Transverse colon (tissue), 4 donors: ENCODE measurements at regions not wholly inside any gene's neighbourhood (a gene's known extent, or its start where the extent isn't known, plus 50 kb on each side); places are given as distances from the start of the nearest gene placed in this dataset.

Source experiments
- DNase-seq: peaks from one replicate; pipeline ENCODE4 v3.0.0-alpha.2; 2019
- H3K27ac ChIP-seq, 4 donors: fragments of 200-600 bp; sonication (generic); 2 replicates each; pipeline ENCODE4 v1.5.1; 2016 to 2018; ENCODE audit warnings: inconsistent platforms in 4 of 4
- H3K27me3 ChIP-seq: fragments of 200-600 bp; sonication (generic); 2 replicates; pipeline ENCODE4 v1.5.1; 2017; ENCODE audit warnings: inconsistent platforms
- H3K36me3 ChIP-seq, 4 donors: fragments of 200-600 bp; sonication (generic); 2 replicates each; pipeline ENCODE4 v1.5.1; 2017 to 2019; ENCODE audit warnings: inconsistent platforms in 4 of 4
- H3K4me1 ChIP-seq, 4 donors: fragments of 200-600 bp; sonication (generic); 2 replicates each; pipeline ENCODE4 v1.5.1; 2017 to 2020; ENCODE audit warnings: inconsistent platforms in 4 of 4
- H3K4me3 ChIP-seq, 4 donors: fragments of 200-600 bp; sonication (generic); 1 replicate in 1 of 4; 2 replicates in 3 of 4; pipeline versions ENCODE4 v1.5.1 to v1.6.1; 2017 to 2019; ENCODE audit warnings: inconsistent platforms in 4 of 4
- H3K9me3 ChIP-seq, 2 donors: fragments of 200-600 bp; sonication (generic); 2 replicates each; pipeline ENCODE4 v1.5.1; 2017 to 2019; ENCODE audit warnings: inconsistent platforms in 2 of 2
- EP300 ChIP-seq: sonication (generic); formaldehyde crosslinking; IDR thresholded peaks from one replicate; pipeline ENCODE4 v1.6.1; 2017; ENCODE audit warnings: antibody characterized with exemption, low read depth
- POLR2A ChIP-seq: fragments of 450-650 bp; IDR thresholded peaks from one replicate; pipeline ENCODE4 v1.6.1; 2016; ENCODE audit warnings: antibody characterized with exemption, mild to moderate bottlenecking, moderate library complexity
- POLR2AphosphoS5 ChIP-seq, 3 donors: sonication (generic); formaldehyde crosslinking; IDR thresholded peaks; one replicate each; pipeline ENCODE4 v1.6.1; 2016; ENCODE audit warnings: antibody characterized with exemption in 3 of 3
- WGBS, 2 donors: methylation state at CpG; one replicate each; pipeline ENCODE4 v1.1.5; 2018; ENCODE audit warnings: low coverage in 1 of 2; 5-methylcytosine and 5-hydroxymethylcytosine counted together
- in situ Hi-C, 4 donors: fragments of 200-750 bp; cut with MboI; loops; one replicate each; pipeline versions ENCODE4 v1.15.0 to v1.15.1; 2017; ENCODE audit warnings: low sequenced_read_pairs in 3 of 4, low pct_ligation_motif_present in 1 of 4, low pct_unique_long_range_greater_than_20kb in 1 of 4
- intact Hi-C: fragments of 100-400 bp; cut with DNase I; formaldehyde crosslinking; loops from one replicate; pipeline ENCODE4 v1.15.1; 2023; ENCODE audit warnings: low total_unique reads
- TF ChIP-seq, protein P1 (sequence below), 5 experiments: fragments of 200-600 bp in 3 of 5; fragments of 450-650 bp in 2 of 5; sonication (generic) in 3 of 5; IDR thresholded peaks; 1 replicate in 2 of 5; 2 replicates in 3 of 5; pipeline ENCODE4 v1.5.1; 2016 to 2017; ENCODE audit warnings: antibody characterized with exemption in 5 of 5, inconsistent platforms in 3 of 5, mild to moderate bottlenecking in 2 of 5, moderate library complexity in 1 of 5

GRCh38 chr15:47027322-47027946 lies 689.9 kb upstream of the SEMA6D start:
- H3K27ac ChIP-seq: no peak overlapping the region
- H3K27me3 ChIP-seq: no peaks in the 10 kb centered on the region
- WGBS, 2 donors: 68% methylated on average over 5 of the region's 5 CpGs; no CpG with 5 or more reads in 1 of the 2 donors
- in situ Hi-C loops (loop anchor here in 1 of 4 donors (25.0 kb wide), 1 partner anchor 715 kb away; no protein-coding TSS in a partner anchor), intact Hi-C loops (no loop called here)
- H3K4me3 ChIP-seq: no peak overlapping the region
- no peaks in the 10 kb centered on the region for H3K9me3 ChIP-seq
- H3K36me3 ChIP-seq: no peaks in the 10 kb centered on the region
- no peak for TF ChIP-seq POLR2A
- TF ChIP-seq EP300: no peak
- TF ChIP-seq POLR2AphosphoS5 (IDR thresholded peaks at IDR 0.05): no peak
- TF ChIP-seq, protein P1, sequence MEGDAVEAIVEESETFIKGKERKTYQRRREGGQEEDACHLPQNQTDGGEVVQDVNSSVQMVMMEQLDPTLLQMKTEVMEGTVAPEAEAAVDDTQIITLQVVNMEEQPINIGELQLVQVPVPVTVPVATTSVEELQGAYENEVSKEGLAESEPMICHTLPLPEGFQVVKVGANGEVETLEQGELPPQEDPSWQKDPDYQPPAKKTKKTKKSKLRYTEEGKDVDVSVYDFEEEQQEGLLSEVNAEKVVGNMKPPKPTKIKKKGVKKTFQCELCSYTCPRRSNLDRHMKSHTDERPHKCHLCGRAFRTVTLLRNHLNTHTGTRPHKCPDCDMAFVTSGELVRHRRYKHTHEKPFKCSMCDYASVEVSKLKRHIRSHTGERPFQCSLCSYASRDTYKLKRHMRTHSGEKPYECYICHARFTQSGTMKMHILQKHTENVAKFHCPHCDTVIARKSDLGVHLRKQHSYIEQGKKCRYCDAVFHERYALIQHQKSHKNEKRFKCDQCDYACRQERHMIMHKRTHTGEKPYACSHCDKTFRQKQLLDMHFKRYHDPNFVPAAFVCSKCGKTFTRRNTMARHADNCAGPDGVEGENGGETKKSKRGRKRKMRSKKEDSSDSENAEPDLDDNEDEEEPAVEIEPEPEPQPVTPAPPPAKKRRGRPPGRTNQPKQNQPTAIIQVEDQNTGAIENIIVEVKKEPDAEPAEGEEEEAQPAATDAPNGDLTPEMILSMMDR (IDR thresholded peaks at IDR 0.05): no peak
- H3K4me1 ChIP-seq: no peaks in the 10 kb centered on the region
- DNase-seq: no peak

DNA sequence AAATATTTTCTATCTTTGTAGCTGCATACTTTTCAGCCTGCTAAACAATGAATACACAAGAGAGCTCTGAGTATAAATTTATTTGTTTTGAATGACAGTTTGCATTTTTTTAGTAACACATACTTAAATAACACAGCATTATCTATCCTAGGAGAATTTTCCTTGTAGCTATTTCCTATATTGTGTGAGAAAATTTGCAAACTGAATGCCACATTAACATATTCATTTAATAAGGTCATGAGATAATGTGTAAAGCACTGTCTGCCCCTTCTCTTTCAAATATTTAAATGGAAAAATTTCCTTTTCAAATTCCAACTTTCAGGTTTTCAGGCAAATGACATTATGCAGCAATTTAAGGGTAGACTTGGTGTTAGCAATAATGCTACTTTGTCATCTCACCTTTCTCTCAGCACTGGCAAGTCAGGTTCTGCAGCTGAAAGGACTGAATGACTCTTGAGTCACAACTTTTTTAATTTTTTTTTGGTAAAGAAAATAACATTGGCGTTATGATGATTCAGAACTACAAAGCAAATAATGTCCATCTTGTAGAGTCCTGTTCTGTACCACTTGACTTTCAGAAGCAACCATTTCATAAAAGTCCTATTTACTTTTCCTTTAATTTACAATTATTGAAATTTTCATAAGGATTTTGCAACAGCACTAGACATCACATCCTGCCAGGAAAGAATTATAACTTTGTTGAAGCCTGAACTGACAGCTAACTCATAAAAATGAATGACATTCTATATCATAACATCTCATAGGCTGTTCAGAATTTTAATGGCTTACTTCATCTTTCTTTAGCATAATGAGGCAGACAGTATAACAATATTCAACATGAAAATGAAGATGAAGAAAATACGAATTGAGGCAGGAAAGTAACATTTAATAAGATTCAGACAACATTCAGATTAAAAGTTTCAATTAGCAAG lies 681.6 kb upstream of the SEMA6D start:
- intact Hi-C loops: loop anchor here (5.0 kb wide), 1 partner anchor 782 kb away; no protein-coding TSS in a partner anchor
- Histone ChIP-seq H3K9me3 (no peaks in the 10 kb centered on the region), H3K4me1 (no peaks in the 10 kb centered on the region), H3K27ac (no peak overlapping the region), H3K4me3 (no peak overlapping the region), H3K36me3 (no peaks in the 10 kb centered on the region), H3K27me3 (no peaks in the 10 kb centered on the region)
- TF ChIP-seq POLR2A (no peak), EP300 (no peak), POLR2AphosphoS5 (IDR thresholded peaks at IDR 0.05) (no peak)
- TF ChIP-seq, protein P1 (IDR thresholded peaks at IDR 0.05): no peak
- in situ Hi-C loops: loop anchor here in 1 of 4 donors (25.0 kb wide), 1 partner anchor 723 kb away; no protein-coding TSS in a partner anchor
- WGBS, 2 donors: 50 to 65% methylated on average over 2 of the region's 2 CpGs
- DNase-seq: no peak

- TF ChIP-seq POLR2AphosphoS5 (IDR thresholded peaks at IDR 0.05): no peak
- TF ChIP-seq EP300: no peak
- TF ChIP-seq, protein P1 (IDR thresholded peaks at IDR 0.05): no peak
- no peak for TF ChIP-seq POLR2A
- Histone ChIP-seq H3K9me3 (no peaks in the 10 kb centered on the region), H3K27me3 (no peaks in the 10 kb centered on the region), H3K36me3 (no peaks in the 10 kb centered on the region), H3K4me3 (no peak overlapping the region), H3K27ac (no peak overlapping the region), H3K4me1 (no peaks in the 10 kb centered on the region)
- no peak for DNase-seq
- intact Hi-C loops (loop anchor here (5.0 kb wide), 1 partner anchor 780 kb away; no protein-coding TSS in a partner anchor), in situ Hi-C loops (loop anchor here in 1 of 4 donors (25.0 kb wide), 1 partner anchor 725 kb away; no protein-coding TSS in a partner anchor)
- WGBS, 2 donors: 20 to 28% methylated on average over 1 of the region's 1 CpG
Observed at GRCh38 chr15:47037003-47037402, 680.3 kb upstream of the SEMA6D start.

DNA sequence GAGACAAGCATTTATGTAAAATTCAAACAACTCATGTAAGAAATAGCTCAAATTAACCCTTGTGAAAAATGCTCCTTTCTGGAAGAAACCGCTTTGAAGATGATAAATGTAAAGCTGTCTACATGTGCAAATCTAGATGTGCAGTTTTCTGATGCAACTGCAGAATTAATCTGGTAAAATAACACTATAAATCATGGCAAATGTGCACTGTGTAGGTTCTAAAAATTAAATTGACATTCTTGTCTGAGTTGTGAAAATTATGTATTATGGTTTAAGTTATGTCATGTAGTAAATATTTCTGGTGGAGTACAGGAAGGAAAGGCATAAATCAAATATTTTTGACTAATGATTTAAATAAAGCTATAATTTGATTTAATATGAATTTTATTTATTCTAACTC lies 678.1 kb upstream of the SEMA6D start:
- Histone ChIP-seq H3K27ac (no peak overlapping the region), H3K4me3 (no peak overlapping the region), H3K27me3 (no peaks in the 10 kb centered on the region), H3K4me1 (no peaks in the 10 kb centered on the region), H3K36me3 (no peaks in the 10 kb centered on the region), H3K9me3 (no peaks in the 10 kb centered on the region)
- intact Hi-C loops (loop anchor here (5.0 kb wide), 1 partner anchor 778 kb away; no protein-coding TSS in a partner anchor), in situ Hi-C loops (loop anchor here in 1 of 4 donors (25.0 kb wide), 1 partner anchor 727 kb away; no protein-coding TSS in a partner anchor)
- no peak for DNase-seq
- TF ChIP-seq POLR2AphosphoS5 (IDR thresholded peaks at IDR 0.05): no peak
- TF ChIP-seq EP300: no peak
- TF ChIP-seq, protein P1 (IDR thresholded peaks at IDR 0.05): no peak
- no peak for TF ChIP-seq POLR2A
- WGBS, 2 donors: 80 to 85% methylated on average over 1 of the region's 1 CpG
